Right cardiac atrium (tissue), 5 donors: ENCODE measurements at regions not wholly inside any gene's neighbourhood (a gene's known extent, or its start where the extent isn't known, plus 50 kb on each side); places are given as distances from the start of the nearest gene placed in this dataset.
"Not testable (repeated sequence)": the region's sequence is repeated elsewhere in the genome, so short reads cannot be mapped to it uniquely, and the experiment has no call there.

Experiments used
- ATAC-seq, 2 donors: fragments of 200-7000 bp; cut with Tn5 transposase; one replicate each; pipeline versions ENCODE4 v1.8.0 to v1.9.1; 2020; ENCODE audit warnings: moderate library complexity in 2 of 2, mild to moderate bottlenecking in 1 of 2
- DNase-seq, 3 donors: peaks; one replicate each; pipeline ENCODE4 v3.0.0-alpha.2; 2020
- H3K27ac ChIP-seq: one replicate; pipeline ENCODE4 v1.5.1; 2013; ENCODE audit warnings: mild to moderate bottlenecking, low read length, control low read depth, moderate library complexity
- H3K27me3 ChIP-seq: one replicate; pipeline ENCODE4 v1.6.1; 2013; ENCODE audit not compliant: control insufficient read depth, insufficient read depth
- H3K4me1 ChIP-seq: one replicate; pipeline ENCODE4 v1.6.1; 2013; ENCODE audit warnings: low read length; ENCODE audit not compliant: control insufficient read depth, insufficient read depth
- H3K4me3 ChIP-seq: one replicate; pipeline ENCODE4 v1.5.1; 2013; ENCODE audit warnings: low read length, control low read depth
- H3K9me3 ChIP-seq: one replicate; pipeline ENCODE4 v1.6.1; 2013; ENCODE audit warnings: low read length; ENCODE audit not compliant: control insufficient read depth
- WGBS: extraction: QIAGEN DNeasy Blood & Tissue Kit; methylation state at CpG from one replicate; pipeline ENCODE4 v1.1.7; 2013; 5-methylcytosine and 5-hydroxymethylcytosine counted together
- intact Hi-C, 4 donors: fragments of 100-400 bp; cut with DNase I; formaldehyde crosslinking; loops; one replicate each; pipeline versions ENCODE4 v1.11.0 to v1.14.0; 2022 to 2023
- donor health status: healthy with polysubstance abuse.
- donor health status: DM: no; HTN: yes; CAD: no.
- donor health status: DM: no; HTN: no; CAD: no.
- donor health status: DM: no; HTN: yes; CAD: no; lungs with severe emphysema.
- donor health status: DM: yes; HTN: yes; CAD: no.

- H3K27ac ChIP-seq: no peak overlapping the region
- no peaks in the 10 kb centered on the region for H3K4me1 ChIP-seq
- no peak for DNase-seq
- ATAC-seq: no peak
- no peaks in the 10 kb centered on the region for H3K9me3 ChIP-seq
- no peak overlapping the region for H3K4me3 ChIP-seq
- intact Hi-C loops: no loop called here
- no peaks in the 10 kb centered on the region for H3K27me3 ChIP-seq
- whole genome bisulfite sequencing: 47% methylated on average over 2 of the region's 2 CpGs
These were observed 74.9 kb downstream of the ANKEF1 start for GRCh38 chr20:10109641-10110040.

- Histone ChIP-seq H3K4me1 (no peaks in the 10 kb centered on the region), H3K4me3 (no peak overlapping the region), H3K9me3 (no peaks in the 10 kb centered on the region), H3K27me3 (no peaks in the 10 kb centered on the region), H3K27ac (no peak overlapping the region)
- DNase-seq (no peak), ATAC-seq (no peak)
- intact Hi-C loops: no loop called here
- 92% methylated on average over 1 of the region's 1 CpG for WGBS
These were observed 75.4 kb downstream of the ANKEF1 start for GRCh38 chr20:10110151-10110550.

DNA sequence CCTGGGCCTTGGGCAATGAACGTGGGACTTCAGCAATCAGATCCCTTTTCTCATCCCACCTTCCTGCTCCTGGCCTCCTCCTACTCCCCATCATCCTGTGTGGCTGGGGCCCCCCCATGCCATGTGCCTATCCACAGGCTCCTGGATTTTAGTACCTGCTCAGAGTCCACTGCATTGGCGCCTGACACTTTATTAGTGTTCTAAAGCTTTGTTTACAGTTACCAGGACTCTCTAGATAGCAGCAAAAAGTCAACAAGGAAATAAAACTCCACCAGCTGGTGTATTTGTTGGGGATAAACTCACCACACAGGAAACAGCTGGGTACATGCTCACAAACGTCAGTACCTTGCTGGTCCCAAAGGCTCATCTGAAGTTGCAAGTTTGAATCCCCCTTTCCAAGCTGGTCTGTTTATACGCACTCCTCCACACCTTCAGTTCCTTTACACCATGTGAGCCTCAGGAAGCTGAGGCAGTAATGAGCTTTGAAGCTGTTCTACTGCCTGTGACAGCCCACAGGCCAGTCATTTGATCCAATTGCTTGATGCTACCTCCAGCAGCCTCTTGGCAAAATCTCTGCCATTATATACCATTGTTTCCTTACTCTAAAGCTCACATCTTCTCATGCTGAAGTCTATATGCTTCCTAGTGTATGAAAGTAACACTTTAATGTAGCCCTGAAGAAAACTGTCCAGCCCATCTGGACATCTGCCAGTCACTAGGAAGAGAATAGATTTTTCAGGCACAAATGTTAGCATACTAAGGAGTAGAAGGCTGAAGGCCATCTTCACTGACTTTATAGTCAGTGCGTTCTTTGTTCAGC, 76.6 kb downstream of the ANKEF1 start:
- Histone ChIP-seq H3K9me3 (no peaks in the 10 kb centered on the region), H3K27ac (no peak overlapping the region), H3K4me1 (no peaks in the 10 kb centered on the region), H3K4me3 (no peak overlapping the region), H3K27me3 (no peaks in the 10 kb centered on the region)
- ATAC-seq (no peak), DNase-seq (no peak)
- intact Hi-C loops: no loop called here
- 64% methylated on average over 5 of the region's 5 CpGs for WGBS

- Histone ChIP-seq H3K27me3 (no peaks in the 10 kb centered on the region), H3K4me1 (no peaks in the 10 kb centered on the region)
- intact Hi-C loops: no loop called here
These were observed 77.1 kb downstream of the ANKEF1 start for GRCh38 chr20:10111959-10112250.

DNA sequence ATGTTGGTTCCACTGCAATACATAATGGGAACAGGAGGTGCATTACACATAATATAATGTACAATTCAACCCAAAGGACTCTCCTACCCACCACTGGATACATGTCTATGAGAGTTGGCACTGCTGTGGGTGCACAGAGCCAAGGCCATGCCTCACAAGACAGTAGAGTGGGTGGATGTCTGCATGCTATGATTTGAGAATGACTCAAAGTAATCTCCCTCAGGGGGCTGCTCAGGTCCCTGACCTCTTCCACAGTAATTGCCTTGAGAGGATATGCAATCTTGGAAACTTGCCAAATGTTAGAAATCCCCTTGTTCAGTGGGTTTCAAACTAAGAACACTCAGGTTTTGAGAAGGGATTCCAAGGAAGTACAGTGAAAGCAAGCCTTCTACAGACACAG, 79.0 kb downstream of the ANKEF1 start:
- Histone ChIP-seq H3K27ac (no peak overlapping the region), H3K9me3 (no peaks in the 10 kb centered on the region), H3K27me3 (no peaks in the 10 kb centered on the region), H3K4me1 (no peaks in the 10 kb centered on the region), H3K4me3 (no peak overlapping the region)
- no peak for DNase-seq
- intact Hi-C loops: no loop called here
- no peak for ATAC-seq

More at GRCh38 chr20:10111959-10112250, 77.1 kb downstream of the ANKEF1 start:
- Histone ChIP-seq H3K9me3 (no peaks in the 10 kb centered on the region), H3K4me3 (no peak overlapping the region), H3K27ac (no peak overlapping the region)
- DNase-seq (no peak), ATAC-seq (no peak)

DNA sequence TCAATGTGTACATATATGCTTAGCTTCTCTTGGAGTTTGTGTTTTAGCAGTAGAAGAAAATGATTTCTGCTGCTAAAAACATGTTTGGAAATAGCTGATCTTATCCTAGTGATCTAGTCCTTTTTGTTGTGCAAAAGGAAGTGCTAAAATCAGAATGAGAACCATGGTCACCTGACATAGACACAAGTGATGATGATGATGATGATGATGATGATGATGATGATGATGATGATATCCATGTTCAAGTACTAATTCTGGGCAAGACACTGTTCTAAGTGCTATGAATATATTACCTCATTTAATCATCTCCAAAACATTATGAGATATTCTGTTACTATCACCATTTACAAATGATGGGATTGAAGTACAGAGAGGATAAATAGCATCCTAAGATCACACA, 79.8 kb downstream of the ANKEF1 start:
- DNase-seq (no peak), ATAC-seq (no peak)
- H3K4me3 ChIP-seq: no peak overlapping the region
- no peaks in the 10 kb centered on the region for H3K4me1 ChIP-seq
- intact Hi-C loops: no loop called here
- H3K27me3 ChIP-seq: no peaks in the 10 kb centered on the region
- no peak overlapping the region for H3K27ac ChIP-seq
- H3K9me3 ChIP-seq: no peaks in the 10 kb centered on the region

DNA sequence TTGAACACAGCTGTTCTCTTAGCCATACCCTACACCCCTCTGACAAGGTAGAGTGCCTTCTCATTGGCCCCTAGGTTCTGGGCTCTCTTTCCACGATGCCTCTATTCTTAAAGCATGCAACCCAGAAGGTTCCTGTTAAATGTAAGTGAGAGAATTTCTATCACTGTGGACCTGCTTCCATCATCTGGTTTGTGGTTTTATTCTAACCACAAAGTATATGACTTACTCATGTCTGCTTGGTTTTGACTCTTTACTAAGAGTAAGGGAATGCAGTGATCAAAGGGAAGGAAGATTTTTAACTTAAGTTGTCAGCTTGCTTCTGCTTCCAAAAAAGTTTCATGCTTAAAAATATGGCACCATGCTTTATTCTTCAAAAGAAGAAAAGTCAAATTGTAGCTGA, 80.2 kb downstream of the ANKEF1 start:
- no peak overlapping the region for H3K4me3 ChIP-seq
- WGBS: 79% methylated on average over 1 of the region's 1 CpG

GRCh38 chr20:10119336-10119735, 84.5 kb downstream of the ANKEF1 start:
- 73% methylated on average over 3 of the region's 3 CpGs for WGBS
- Histone ChIP-seq H3K27ac (no peak overlapping the region), H3K4me3 (no peak overlapping the region), H3K27me3 (no peaks in the 10 kb centered on the region), H3K4me1 (no peaks in the 10 kb centered on the region), H3K9me3 (no peaks in the 10 kb centered on the region)
- DNase-seq (no peak), ATAC-seq (no peak)
- intact Hi-C loops: no loop called here

More for the DNA sequence above, 80.2 kb downstream of the ANKEF1 start:
- Histone ChIP-seq H3K27ac (no peak overlapping the region), H3K4me1 (no peaks in the 10 kb centered on the region), H3K27me3 (no peaks in the 10 kb centered on the region), H3K9me3 (no peaks in the 10 kb centered on the region)
- DNase-seq (no peak), ATAC-seq (no peak)
- intact Hi-C loops: no loop called here

DNA sequence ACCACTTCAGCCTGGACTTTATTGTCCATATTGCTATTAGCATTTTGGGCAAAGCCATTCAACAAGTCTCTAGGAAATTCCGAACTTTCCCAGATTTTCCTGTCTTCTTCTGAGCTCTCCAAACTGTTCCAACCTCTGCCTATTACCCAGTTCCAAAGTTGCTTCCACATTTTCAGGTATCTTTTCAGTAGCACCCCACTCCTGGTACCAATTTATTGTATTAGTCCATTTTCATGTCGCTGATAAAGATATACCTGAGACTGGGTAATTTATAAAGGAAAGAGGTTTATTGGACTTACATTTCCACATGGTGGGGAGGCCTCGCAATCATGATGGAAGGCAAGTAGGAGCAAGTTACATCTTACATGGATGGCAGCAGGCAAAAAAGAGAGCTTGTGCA, 90.1 kb downstream of the ANKEF1 start:
- ATAC-seq, DNase-seq, H3K4me1 ChIP-seq, H3K27ac ChIP-seq, H3K9me3 ChIP-seq, intact Hi-C loops, H3K4me3 ChIP-seq, H3K27me3 ChIP-seq: not testable (repeated sequence)
- WGBS: 95% methylated on average over 3 of the region's 3 CpGs

DNA sequence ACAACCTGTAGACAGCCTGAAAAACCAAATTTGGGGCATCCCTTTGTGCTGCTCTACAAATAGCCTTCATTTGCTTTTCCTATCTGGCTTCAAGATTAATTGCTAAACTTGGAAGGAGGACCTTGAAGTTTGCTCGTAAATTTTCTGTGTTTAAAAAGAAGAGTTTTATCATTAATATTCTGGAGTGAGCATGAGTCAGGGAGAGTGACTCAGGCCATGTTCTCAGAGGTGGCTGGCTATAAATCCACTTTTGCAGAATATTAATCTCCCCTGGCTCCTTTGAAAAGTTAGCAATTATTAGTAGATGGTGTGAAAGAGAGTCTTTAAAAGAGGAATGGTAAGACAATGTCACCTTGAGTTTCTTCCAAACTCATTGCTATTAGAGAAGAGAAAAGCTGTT, 91.0 kb downstream of the ANKEF1 start:
- intact Hi-C loops: no loop called here
- 47% methylated on average over 1 of the region's 1 CpG for WGBS
- Histone ChIP-seq H3K27me3 (no peaks in the 10 kb centered on the region), H3K9me3 (no peaks in the 10 kb centered on the region), H3K4me3 (no peak overlapping the region), H3K27ac (no peak overlapping the region), H3K4me1 (no peaks in the 10 kb centered on the region)
- ATAC-seq (no peak), DNase-seq (no peak)

DNA sequence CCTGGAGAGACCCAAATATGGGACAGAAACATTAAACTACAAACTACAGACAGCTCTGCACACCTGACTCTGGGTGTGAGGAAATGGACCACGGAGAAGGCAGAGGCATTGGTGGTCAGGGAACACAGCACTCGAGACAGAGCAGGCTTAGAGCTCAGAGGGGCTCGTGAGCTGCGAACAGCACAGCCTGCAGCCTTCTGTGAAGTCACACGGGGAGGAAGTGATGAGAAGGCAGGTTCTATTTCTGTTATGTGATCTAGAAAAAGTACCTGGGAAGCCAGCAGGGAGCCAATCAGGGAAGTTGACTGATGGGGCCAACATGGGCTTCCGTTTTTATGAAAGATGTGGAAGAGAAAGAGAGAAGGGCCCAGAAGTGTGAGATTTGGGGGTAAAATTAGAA, 88.9 kb upstream of the SNAP25 start:
- WGBS: 85% methylated on average over 6 of the region's 6 CpGs
- H3K9me3 ChIP-seq: no peaks in the 10 kb centered on the region
- no peak overlapping the region for H3K4me3 ChIP-seq
- no peaks in the 10 kb centered on the region for H3K27me3 ChIP-seq
- no peak for ATAC-seq
- intact Hi-C loops: no loop called here
- H3K27ac ChIP-seq: no peak overlapping the region
- peaks cover 4% of the 10 kb centered on the region for H3K4me1 ChIP-seq
- DNase-seq: no peak

GRCh38 chr20:10131732-10132345, 86.8 kb upstream of the SNAP25 start:
- intact Hi-C loops: no loop called here
- peak overlapping the region; percentile 75 for H3K27ac ChIP-seq
- WGBS: 24% methylated on average over 8 of the region's 8 CpGs

More at GRCh38 chr20:10131732-10132345, 86.8 kb upstream of the SNAP25 start:
- ATAC-seq (peak; percentile 94 to 95), DNase-seq (peak; percentile 80 to 92 (median 89))
- Histone ChIP-seq H3K27me3 (no peaks in the 10 kb centered on the region), H3K9me3 (no peaks in the 10 kb centered on the region), H3K4me3 (no peak overlapping the region), H3K4me1 (peaks cover 4% of the 10 kb centered on the region)
